A549 (cell line): ENCODE measurements at regions not wholly inside any gene's neighbourhood (a gene's known extent, or its start where the extent isn't known, plus 50 kb on each side); places are given as distances from the start of the nearest gene placed in this dataset.

Experiments
- BHLHE40 ChIP-seq: IDR thresholded peaks from 2 replicates; pipeline ENCODE4 v1.6.1; 2012; ENCODE audit warnings: low read depth, low read length, inconsistent platforms
- CEBPB ChIP-seq, 2 experiments: fragments of >200 bp in 1 of 2; sonication (Bioruptor Twin) in 1 of 2; formaldehyde crosslinking in 1 of 2; IDR thresholded peaks; 2 replicates each; pipeline ENCODE4 v1.6.1; 2012 to 2016
- CHD2 ChIP-seq: fragments of 150-350 bp; IDR thresholded peaks from 2 replicates; pipeline ENCODE4 v1.6.1; 2014; ENCODE audit warnings: low read length; ENCODE audit not compliant: partially characterized antibody
- EP300 ChIP-seq, 2 experiments: fragments of >200 bp; sonication (Bioruptor Twin); formaldehyde crosslinking; IDR thresholded peaks; 2 replicates in 1 of 2; 3 replicates in 1 of 2; pipeline ENCODE4 v1.6.1; 2016 to 2017
- JUNB ChIP-seq: fragments of >200 bp; sonication (Bioruptor Twin); formaldehyde crosslinking; IDR thresholded peaks from 2 replicates; pipeline ENCODE4 v1.6.1; 2016
- MAFK ChIP-seq: fragments of 450-650 bp; IDR thresholded peaks from 2 replicates; pipeline ENCODE4 v1.6.1; 2014; ENCODE audit not compliant: partially characterized antibody
- MAZ ChIP-seq: fragments of 150-350 bp; IDR thresholded peaks from 2 replicates; pipeline ENCODE4 v1.6.1; 2014; ENCODE audit warnings: antibody characterized with exemption, low read depth, low read length, borderline replicate concordance
- NPAS2 ChIP-seq: fragments of 250-450 bp; sonication (Bioruptor Pico); IDR thresholded peaks from 2 replicates; pipeline ENCODE4 v1.8.0; 2022; ENCODE audit warnings: mild to moderate bottlenecking, moderate library complexity, borderline replicate concordance
- POLR2A ChIP-seq: IDR thresholded peaks from 2 replicates; pipeline ENCODE4 v1.6.1; 2012; ENCODE audit warnings: mild to moderate bottlenecking, low read length
- RFX5 ChIP-seq: fragments of 450-650 bp; IDR thresholded peaks from 2 replicates; pipeline ENCODE4 v1.7.1; 2014; ENCODE audit warnings: antibody characterized with exemption, mild to moderate bottlenecking, moderate library complexity
- TF ChIP-seq, protein P1 (sequence below): IDR thresholded peaks from 2 replicates; pipeline ENCODE4 v1.6.1; 2012
- TF ChIP-seq, protein P2 (sequence below): fragments of >200 bp; sonication (Bioruptor Twin); formaldehyde crosslinking; IDR thresholded peaks from 3 replicates; pipeline ENCODE4 v1.5.1; 2016
- TF ChIP-seq, protein P3 (sequence below): fragments of 250-450 bp; sonication (Bioruptor Pico); IDR thresholded peaks from 2 replicates; pipeline ENCODE4 v1.5.0; 2021; ENCODE audit warnings: mild to moderate bottlenecking, moderate library complexity, borderline replicate concordance

DNA sequence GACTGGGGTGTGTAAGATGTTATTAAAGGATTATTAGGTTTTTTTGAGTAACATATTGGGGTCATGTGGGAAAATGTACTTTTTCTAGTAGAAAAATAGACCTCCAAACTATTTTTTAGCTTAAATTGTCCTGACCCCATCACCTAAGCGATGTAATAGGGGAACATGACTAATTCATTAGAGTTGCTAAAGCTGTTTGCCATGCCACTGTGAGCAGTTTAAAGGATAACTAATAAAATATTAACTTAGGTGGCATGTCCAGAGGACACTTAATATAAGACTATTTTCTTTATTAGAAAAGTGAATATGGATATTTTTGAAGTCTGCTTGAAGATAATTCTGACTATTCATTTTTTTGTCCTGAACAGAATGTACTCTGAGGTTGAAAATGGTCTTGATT lies 545.9 kb upstream of the BTBD3 start:
- no peak for TF ChIP-seq MAFK
- TF ChIP-seq NPAS2 = no peak
- no peak for TF ChIP-seq JUNB
- TF ChIP-seq, protein P1, sequence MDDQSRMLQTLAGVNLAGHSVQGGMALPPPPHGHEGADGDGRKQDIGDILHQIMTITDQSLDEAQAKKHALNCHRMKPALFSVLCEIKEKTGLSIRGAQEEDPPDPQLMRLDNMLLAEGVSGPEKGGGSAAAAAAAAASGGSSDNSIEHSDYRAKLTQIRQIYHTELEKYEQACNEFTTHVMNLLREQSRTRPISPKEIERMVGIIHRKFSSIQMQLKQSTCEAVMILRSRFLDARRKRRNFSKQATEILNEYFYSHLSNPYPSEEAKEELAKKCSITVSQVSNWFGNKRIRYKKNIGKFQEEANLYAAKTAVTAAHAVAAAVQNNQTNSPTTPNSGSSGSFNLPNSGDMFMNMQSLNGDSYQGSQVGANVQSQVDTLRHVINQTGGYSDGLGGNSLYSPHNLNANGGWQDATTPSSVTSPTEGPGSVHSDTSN = no peak
- TF ChIP-seq EP300 (IDR thresholded peaks at IDR 0.05) = no peak
- TF ChIP-seq, protein P2, sequence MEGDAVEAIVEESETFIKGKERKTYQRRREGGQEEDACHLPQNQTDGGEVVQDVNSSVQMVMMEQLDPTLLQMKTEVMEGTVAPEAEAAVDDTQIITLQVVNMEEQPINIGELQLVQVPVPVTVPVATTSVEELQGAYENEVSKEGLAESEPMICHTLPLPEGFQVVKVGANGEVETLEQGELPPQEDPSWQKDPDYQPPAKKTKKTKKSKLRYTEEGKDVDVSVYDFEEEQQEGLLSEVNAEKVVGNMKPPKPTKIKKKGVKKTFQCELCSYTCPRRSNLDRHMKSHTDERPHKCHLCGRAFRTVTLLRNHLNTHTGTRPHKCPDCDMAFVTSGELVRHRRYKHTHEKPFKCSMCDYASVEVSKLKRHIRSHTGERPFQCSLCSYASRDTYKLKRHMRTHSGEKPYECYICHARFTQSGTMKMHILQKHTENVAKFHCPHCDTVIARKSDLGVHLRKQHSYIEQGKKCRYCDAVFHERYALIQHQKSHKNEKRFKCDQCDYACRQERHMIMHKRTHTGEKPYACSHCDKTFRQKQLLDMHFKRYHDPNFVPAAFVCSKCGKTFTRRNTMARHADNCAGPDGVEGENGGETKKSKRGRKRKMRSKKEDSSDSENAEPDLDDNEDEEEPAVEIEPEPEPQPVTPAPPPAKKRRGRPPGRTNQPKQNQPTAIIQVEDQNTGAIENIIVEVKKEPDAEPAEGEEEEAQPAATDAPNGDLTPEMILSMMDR = no peak
- no peak for TF ChIP-seq CEBPB (IDR thresholded peaks at IDR 0.05)
- no peak for TF ChIP-seq BHLHE40
- no peak for TF ChIP-seq RFX5
- TF ChIP-seq POLR2A = no peak
- TF ChIP-seq MAZ = no peak
- TF ChIP-seq, protein P3, sequence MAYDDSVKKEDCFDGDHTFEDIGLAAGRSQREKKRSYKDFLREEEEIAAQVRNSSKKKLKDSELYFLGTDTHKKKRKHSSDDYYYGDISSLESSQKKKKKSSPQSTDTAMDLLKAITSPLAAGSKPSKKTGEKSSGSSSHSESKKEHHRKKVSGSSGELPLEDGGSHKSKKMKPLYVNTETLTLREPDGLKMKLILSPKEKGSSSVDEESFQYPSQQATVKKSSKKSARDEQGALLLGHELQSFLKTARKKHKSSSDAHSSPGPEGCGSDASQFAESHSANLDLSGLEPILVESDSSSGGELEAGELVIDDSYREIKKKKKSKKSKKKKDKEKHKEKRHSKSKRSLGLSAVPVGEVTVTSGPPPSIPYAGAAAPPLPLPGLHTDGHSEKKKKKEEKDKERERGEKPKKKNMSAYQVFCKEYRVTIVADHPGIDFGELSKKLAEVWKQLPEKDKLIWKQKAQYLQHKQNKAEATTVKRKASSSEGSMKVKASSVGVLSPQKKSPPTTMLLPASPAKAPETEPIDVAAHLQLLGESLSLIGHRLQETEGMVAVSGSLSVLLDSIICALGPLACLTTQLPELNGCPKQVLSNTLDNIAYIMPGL (CRISPR knock-in tag) = no peak
- no peak for TF ChIP-seq CHD2
